HEK293T (cell line): ENCODE measurements at regions not wholly inside any gene's neighbourhood (a gene's known extent, or its start where the extent isn't known, plus 50 kb on each side); places are given as distances from the start of the nearest gene placed in this dataset.

Source experiments
- ELF4 ChIP-seq: fragments of 450-650 bp; IDR thresholded peaks from 2 replicates; pipeline ENCODE4 v1.6.1; 2017; ENCODE audit warnings: antibody characterized with exemption
- HDGF ChIP-seq: fragments of 450-650 bp; IDR thresholded peaks from 2 replicates; pipeline ENCODE4 v1.6.1; 2017; ENCODE audit warnings: antibody characterized with exemption, borderline replicate concordance
- L3MBTL2 ChIP-seq: fragments of 450-650 bp; conservative IDR thresholded peaks from 2 replicates; pipeline ENCODE4 v1.6.1; 2016; ENCODE audit warnings: mild to moderate bottlenecking
- TARDBP ChIP-seq: fragments of 450-650 bp; IDR thresholded peaks from 2 replicates; pipeline ENCODE4 v1.6.1; 2016

GRCh38 chr15:53068636-53069035, 278.5 kb upstream of the ONECUT1 start:
- TF ChIP-seq HDGF (no peak), L3MBTL2 (no peak), ELF4 (no peak), TARDBP (no peak)
